Breast epithelium (tissue), 3 donors: ENCODE measurements at regions not wholly inside any gene's neighbourhood (a gene's known extent, or its start where the extent isn't known, plus 50 kb on each side); places are given as distances from the start of the nearest gene placed in this dataset.

Source experiments
- POLR2A ChIP-seq: fragments of 450-650 bp; IDR thresholded peaks from one replicate; pipeline ENCODE4 v1.6.1; 2016; ENCODE audit warnings: antibody characterized with exemption, mild to moderate bottlenecking, moderate library complexity
- POLR2AphosphoS5 ChIP-seq, 3 donors: sonication (generic); formaldehyde crosslinking; IDR thresholded peaks; one replicate each; pipeline ENCODE4 v1.6.1; 2017; ENCODE audit warnings: antibody characterized with exemption in 3 of 3
- TF ChIP-seq, protein P1 (sequence below), 3 donors: fragments of 450-650 bp; IDR thresholded peaks; one replicate each; pipeline ENCODE4 v1.5.1; 2016 to 2017; ENCODE audit warnings: antibody characterized with exemption in 3 of 3, mild to moderate bottlenecking in 3 of 3, moderate library complexity in 3 of 3

DNA sequence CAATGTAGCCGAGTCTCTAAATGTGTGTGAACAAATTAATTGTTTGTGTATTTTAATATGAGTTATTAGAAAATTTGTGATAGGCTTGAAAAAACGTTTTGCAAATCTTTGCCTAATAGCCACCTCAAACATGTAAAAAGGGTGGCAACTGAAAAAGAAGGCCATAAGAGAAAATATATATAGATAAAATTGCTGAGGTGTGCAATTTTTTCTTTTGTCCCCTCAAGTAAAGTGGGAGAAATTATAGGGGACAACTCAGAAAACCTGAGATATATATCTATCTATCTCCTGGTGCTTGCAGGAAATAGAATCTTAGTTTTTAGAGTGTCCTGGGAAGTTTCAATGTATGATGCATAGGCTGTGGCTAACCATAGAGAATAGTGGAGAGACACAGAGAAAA is 201.4 kb upstream of the LRP1B start:
- TF ChIP-seq, protein P1, sequence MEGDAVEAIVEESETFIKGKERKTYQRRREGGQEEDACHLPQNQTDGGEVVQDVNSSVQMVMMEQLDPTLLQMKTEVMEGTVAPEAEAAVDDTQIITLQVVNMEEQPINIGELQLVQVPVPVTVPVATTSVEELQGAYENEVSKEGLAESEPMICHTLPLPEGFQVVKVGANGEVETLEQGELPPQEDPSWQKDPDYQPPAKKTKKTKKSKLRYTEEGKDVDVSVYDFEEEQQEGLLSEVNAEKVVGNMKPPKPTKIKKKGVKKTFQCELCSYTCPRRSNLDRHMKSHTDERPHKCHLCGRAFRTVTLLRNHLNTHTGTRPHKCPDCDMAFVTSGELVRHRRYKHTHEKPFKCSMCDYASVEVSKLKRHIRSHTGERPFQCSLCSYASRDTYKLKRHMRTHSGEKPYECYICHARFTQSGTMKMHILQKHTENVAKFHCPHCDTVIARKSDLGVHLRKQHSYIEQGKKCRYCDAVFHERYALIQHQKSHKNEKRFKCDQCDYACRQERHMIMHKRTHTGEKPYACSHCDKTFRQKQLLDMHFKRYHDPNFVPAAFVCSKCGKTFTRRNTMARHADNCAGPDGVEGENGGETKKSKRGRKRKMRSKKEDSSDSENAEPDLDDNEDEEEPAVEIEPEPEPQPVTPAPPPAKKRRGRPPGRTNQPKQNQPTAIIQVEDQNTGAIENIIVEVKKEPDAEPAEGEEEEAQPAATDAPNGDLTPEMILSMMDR (IDR thresholded peaks at IDR 0.05): no peak
- TF ChIP-seq POLR2A (no peak), POLR2AphosphoS5 (IDR thresholded peaks at IDR 0.05) (no peak)
